ENCODE measurements at regions not wholly inside any gene's neighbourhood (a gene's known extent, or its start where the extent isn't known, plus 50 kb on each side); places are given as distances from the start of the nearest gene placed in this dataset.
A peak's percentile ranks its signal among the peaks of the same experiment; 100 is the strongest.

DNA sequence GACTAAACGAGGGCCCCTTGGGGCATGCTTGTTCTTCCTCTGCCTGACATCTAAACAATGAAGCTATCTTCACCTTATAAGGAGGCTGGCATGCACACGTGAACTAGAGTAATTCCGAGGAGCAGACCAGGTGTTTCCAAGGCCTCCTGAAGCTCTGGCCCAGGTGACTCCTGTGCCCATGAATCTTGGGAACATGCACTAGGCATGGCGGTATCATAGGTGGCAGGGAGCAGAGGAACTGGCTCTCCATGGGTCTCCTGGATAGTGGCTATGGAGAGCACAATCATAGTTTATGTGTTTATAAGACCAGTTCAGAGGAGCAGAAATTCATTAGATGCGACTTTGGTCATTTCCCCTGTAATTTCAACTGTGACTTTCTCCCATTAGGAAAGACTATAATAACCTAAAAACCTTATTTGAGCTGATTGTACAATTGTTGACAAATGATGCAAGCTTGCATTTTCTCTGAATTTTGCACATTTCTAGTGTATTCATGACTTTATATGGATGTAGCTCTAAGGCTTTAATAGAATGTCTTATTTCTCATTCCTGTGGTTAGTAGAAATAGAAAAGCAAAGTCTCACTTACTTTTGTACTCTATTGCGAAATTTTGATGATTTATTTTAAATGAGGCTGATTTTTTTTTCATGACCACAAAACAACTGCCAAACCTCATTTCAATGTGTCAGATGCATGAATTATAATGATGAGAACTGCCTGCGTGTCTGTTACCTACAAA is 135.3 kb upstream of the RPS23 start:
- no peak for DNase-seq (ENCODE audit: extremely low read depth in 1 of 11, low read depth in 9 of 11, low spot score in 4 of 11)

DNA sequence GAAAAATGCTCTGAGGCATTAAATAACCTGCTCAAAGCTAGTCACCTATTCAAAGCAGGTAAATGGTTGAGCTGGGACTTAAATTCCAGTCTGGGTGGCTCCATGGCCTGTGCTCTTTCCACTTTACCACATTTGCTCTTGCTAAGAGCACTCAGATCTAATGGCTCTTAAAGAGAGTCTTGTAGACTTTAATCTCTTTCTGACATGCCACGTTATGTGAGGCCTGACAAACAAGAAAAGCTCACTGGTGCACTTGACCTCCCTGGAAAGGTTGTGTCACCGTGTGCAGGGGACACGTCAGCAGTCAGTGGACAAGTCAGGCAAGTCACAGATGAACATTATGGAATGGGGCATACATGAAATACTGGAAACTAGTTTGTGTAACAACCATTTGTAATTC is 129.9 kb upstream of the RPS23 start:
- no peak for DNase-seq (ENCODE audit: extremely low read depth in 1 of 11, low read depth in 9 of 11, low spot score in 4 of 11)

DNA sequence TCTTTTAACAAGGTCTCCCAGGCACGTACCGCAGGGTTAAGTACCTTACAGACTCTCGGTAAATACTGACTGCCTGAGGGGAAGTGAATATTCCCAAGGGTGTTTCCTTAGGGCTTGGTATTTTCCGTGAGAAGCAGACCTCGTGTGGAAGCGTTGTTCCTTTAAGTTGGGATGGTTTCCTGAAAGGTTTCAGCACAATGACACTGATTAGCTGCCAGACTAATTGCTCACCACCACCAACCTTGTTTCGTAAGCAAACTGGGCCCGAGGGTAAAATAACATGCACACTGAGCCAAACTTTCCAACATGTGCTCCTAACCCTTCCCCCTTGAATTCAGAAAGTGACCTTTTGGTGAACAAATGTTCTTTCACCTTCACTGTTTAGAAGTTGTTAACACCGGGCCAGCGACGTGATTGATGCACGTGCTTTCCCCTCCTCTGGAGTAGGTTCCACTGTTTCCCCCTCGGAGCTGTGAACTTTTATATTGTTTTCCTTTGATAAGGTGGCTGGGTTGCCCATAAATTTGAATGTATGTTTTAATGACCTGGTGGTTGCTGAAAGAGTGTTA is 128.1 kb upstream of the RPS23 start:
- peak in 5 of 11 donors; percentile 49 to 65 (median 56) for DNase-seq (ENCODE audit: extremely low read depth in 1 of 11, low read depth in 9 of 11, low spot score in 4 of 11)

DNA sequence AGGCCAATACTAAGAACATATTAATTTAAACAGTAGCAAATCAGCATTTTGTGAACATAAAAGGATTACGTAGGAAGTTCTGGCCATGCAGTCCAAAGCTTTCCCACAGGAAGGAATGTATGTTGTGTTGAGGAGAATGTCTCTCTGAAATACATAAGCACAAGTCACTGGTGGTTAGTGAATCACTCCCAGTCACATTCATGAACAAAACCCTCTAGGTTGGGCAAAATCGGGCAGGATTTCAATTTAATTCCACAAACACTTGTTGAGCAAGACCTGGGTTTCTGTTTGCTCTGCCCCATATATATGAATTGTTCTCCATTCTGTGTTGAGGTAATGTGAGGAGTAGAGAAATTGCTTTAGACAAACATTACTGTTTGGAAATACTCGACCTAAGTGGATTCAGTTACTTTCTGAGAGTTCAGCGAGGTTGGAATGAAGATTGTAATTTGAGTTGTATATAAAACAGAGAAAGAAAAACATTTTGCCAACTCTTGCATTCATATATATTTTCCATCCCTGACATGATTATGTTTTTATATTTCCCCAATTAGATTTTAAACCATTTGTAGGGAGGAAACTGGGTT is 127.6 kb upstream of the RPS23 start:
- no peak for DNase-seq (ENCODE audit: extremely low read depth in 1 of 11, low read depth in 9 of 11, low spot score in 4 of 11)

DNA sequence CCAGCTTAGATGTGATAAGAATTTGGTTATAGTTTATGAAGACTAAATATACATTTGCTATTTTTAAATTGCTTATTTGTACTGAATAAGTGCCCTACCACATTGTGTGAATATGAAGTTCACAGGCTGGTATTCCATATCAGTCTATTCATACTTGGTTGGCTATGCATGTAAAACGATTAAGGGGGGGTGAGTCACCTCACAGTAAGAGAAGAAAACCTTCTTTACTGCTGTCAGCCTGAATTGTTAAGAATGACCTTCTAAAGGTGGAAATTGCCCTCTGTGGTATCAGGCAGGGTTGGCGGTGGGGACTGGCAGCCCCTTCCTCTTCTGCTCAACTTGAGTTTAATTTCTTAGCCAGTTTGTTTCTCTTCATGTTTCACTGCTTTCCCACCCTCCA is 127.0 kb upstream of the RPS23 start:
- DNase-seq (ENCODE audit: extremely low read depth in 1 of 11, low read depth in 9 of 11, low spot score in 4 of 11) = no peak

DNA sequence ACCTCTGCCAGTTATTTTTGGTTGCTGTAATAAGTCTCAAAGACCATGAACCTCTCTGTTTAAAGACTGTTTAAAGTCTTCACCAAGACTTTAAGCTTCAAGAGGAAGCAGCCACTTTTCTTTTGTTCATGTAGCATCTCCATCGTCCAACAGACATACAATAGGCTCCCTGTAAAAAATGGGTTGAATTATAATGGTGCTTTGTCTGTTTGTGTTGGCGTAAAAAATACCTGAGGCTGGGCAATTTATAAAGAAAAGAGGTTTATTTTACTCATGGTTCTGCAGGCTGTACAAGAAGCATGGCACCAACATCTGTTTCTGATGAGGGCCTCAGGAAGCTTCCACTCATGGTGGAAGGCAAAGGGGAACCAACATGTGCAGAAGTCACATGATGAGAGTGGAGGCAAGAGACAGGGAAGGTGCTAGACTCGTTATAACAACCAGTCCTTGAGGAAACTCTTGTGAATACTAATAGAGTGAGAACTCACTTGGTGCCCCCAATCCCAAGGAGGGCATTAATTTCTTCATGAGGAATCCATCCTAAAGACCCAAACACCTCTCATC is 126.3 kb upstream of the RPS23 start:
- DNase-seq (ENCODE audit: extremely low read depth in 1 of 11, low read depth in 9 of 11, low spot score in 4 of 11) = no peak

DNA sequence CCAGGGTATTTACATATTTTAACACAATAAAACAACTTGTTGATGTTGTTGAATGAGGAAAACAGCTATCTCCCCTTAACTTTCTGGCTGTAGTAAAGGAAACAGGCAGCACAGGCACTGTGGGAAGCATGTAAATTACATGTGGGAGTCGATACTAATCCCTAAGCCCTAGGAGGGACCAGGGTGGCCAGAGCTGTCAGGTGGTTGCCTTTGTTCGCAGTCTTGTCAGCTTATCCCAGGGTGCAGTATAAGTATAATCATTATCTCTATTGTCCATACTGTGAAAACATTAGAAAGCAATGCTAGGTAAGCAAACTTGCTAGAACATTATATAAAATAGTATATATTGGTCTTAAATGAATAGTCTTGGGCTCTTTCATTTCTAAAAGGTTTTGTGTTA is 125.6 kb upstream of the RPS23 start:
- no peak for DNase-seq (ENCODE audit: extremely low read depth in 1 of 11, low read depth in 9 of 11, low spot score in 4 of 11)

DNA sequence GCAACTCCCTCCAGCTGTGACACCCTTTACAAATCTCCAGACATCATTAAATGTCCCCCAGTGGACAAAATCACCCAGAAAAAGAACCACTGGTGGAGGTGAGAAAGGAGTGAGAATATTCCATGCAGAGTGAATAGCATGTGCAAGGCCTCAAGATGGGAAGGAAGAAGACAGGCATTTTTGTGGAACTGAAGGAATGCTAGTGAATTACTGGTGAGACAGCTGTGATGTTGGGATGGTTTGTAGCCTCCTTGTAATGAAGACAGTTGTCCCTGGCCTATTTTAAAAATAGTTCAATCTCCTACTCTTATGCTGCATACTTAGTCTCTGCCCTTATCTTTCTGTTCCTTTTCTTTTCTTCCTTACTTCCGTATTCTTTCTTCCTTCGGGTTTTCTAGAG is 124.9 kb upstream of the RPS23 start:
- DNase-seq (ENCODE audit: extremely low read depth in 1 of 11, low read depth in 9 of 11, low spot score in 4 of 11) = no peak

DNA sequence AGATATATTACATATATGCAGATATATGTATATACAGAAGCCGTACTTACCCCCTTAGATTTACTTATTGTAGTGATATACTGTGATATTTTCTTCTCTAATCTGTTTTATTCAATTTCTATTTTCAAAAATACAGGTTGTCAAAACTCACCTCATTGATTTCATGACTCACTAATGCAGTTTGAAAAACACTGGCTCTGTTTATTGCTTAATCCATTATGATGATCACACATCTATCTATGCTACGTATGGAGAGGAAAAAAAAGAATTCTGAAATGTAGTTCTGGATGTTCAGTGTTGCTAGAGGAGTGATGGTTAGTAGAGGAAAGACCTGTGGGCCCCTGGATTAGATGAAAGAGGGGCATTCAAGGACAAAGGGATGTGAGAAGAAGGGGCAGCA is 121.0 kb upstream of the RPS23 start:
- DNase-seq (ENCODE audit: extremely low read depth in 1 of 11, low read depth in 9 of 11, low spot score in 4 of 11) = no peak

DNA sequence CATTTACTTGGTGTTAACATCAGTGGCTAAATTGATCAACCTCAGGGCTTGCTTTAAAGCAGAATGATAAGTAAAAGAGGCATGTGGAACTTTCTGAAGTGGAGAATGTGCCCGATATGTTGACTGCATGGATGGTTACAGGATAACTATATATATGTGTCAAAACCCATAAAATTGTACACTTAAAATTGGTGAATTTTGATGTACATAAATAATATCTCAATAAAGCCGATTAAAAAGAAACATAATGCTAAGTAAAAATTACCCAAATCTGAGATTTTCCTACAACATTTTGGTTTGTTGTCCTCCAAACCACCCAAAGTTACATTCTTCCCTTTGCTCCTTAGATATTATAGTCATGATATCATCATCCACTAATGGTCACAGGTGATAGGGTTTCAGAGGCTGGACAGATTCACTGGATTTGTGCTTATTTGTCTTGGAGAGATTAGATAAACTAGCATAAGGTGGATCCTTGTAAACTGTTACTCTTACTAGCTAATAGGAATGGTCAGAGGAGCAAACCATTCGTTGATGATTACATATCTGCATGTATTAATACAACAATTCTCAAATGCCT is 119.7 kb upstream of the RPS23 start:
- no peak for DNase-seq (ENCODE audit: extremely low read depth in 1 of 11, low read depth in 9 of 11, low spot score in 4 of 11)

DNA sequence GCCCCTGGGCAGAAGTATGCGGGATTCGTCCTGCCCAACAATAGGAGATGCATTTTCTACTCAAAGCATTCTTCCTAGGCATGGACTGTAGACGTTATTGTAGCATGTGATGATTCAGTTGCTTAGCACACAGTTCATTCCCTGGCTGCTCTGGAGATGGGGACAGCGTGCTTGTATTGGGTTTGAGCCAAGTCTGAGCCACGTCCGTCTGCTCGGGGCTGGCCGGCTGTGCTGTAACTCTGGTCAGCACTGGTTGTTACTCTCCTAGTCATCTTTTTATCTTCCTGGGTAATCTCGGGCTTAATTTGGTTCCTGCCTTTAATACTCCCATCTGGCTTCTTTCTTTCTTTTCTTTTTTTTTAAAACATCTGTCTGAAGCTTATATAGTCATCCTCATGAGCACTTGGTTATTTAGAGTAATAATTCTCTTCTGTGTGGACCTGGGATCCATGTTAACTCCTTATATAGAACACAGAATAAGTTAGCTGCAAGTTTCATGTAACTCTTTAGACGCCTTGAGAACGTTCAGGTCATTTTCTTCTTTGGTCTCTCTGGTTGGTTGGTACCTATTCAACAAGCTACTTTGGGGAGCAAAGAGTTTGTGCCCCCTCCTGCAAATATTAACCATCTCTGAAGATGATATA is 118.8 kb upstream of the RPS23 start:
- peak in 9 of 11 donors; percentile 63 to 90 (median 79) for DNase-seq (ENCODE audit: extremely low read depth in 1 of 11, low read depth in 9 of 11, low spot score in 4 of 11)

DNA sequence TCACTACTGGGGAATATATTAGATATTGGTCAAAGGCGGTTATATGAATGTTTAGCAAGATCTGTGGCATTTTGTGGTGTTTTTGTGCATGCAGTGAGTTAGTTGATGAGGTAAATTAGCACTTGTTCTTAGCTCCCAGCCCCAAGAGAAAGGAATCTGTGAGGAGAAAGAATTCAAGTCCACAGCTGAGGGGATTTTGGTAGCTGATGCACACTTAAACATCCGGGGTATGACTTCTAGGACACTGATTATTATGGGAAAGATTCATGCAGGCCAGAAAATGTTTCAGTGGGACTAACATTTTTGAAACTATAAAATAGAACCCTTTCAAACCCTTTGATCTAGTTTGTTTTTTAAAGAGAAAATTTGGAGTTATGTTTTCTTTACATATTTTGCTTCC is 118.2 kb upstream of the RPS23 start:
- DNase-seq (ENCODE audit: extremely low read depth in 1 of 11, low read depth in 9 of 11, low spot score in 4 of 11) = no peak

DNA sequence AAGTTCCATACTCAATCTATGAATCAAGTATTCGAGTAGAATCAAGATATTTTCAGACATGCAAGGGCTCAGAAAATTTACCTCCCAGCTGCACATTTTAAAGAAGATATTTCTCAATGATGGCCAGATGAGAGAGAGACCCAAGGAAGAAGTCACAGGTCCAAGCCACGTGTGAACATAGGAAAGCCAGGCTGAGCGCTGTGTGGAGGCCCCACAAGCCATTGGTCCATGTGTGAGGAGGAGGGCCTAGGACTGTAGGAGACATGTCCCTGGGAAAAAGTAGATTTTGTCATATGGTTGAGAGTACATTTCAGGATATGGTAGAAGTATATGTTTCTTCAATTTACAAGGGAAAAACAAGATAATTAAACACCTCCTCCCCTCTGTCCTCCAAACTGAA is 115.8 kb upstream of the RPS23 start:
- DNase-seq (ENCODE audit: extremely low read depth in 1 of 11, low read depth in 9 of 11, low spot score in 4 of 11) = no peak

DNA sequence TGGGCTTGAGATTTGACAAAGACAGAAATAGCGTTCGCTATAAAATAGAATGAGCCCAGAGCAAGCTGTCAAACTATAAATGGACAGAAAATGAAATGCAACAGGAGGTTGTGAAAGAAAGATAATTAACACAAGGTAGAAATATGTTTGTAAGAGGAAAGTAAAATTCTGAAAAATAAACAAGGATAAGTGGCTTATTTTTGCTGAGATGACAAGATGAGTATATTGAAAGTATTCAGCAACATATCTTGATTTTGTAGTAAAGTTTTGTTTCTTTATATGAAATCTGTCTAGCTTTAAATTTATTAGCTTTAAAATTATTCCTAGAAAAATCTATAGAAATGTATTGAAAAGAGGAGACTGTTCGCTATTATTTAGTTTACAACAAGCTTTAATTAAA is 111.9 kb upstream of the RPS23 start:
- DNase-seq (ENCODE audit: extremely low read depth in 1 of 11, low read depth in 9 of 11, low spot score in 4 of 11) = no peak

DNA sequence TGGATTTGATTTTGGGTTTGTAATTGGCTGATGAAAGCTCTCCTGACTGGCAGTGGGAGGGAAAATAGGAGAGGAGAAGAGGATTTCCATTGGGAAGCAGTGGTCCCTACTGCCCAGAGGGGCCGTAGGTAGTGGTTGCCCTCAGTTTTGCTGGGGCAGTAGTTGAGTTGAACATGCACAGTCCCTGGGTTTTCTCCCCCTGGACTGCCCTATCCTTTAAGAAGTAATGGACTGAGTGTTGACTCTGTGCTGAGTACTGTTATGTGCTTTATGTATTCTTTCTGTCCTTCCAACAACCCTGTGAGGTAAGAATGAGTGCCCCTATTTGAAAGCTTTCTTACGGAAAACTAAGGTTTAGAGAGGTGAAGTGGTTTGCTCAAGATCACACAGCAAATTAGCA is 111.2 kb upstream of the RPS23 start:
- DNase-seq (ENCODE audit: extremely low read depth in 1 of 11, low read depth in 9 of 11, low spot score in 4 of 11) = no peak

DNA sequence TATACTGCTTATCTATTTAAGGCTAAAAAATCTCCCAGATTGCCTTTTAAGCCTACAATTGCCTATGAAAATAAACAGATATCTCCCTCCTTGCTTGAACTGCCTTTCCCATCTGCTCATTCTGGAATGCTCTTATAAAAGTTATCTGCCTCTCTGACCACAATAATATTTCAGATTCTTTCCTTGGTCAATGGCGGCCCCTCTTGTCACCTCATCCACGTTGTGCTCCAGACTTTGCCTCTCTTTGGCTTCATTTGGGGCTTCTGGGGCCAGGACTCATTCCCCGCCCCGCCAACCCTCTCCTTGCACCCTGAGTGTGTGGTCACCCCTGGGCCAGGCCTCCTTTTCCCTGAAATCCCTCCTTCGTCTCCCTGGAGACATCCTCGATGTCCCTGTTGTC is 110.0 kb upstream of the RPS23 start:
- no peak for DNase-seq (ENCODE audit: extremely low read depth in 1 of 11, low read depth in 9 of 11, low spot score in 4 of 11)

DNA sequence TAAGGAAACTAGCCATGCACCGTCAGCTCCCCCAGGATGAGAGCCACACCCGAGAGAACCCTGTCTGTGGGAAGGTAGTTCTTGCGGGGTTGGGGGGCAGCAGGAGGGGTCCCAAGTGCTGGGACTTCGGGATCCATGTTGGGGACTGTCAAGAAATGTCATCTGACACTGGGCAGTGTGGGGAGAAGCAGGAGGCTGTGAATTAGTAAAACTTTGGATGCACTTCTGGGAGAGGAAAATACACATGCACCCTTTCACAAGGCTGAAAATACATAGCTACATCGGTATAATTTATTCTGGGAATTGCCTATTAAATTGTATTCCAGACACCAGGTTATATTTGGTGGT is 109.6 kb upstream of the RPS23 start:
- no peak for DNase-seq (ENCODE audit: extremely low read depth in 1 of 11, low read depth in 9 of 11, low spot score in 4 of 11)

DNA sequence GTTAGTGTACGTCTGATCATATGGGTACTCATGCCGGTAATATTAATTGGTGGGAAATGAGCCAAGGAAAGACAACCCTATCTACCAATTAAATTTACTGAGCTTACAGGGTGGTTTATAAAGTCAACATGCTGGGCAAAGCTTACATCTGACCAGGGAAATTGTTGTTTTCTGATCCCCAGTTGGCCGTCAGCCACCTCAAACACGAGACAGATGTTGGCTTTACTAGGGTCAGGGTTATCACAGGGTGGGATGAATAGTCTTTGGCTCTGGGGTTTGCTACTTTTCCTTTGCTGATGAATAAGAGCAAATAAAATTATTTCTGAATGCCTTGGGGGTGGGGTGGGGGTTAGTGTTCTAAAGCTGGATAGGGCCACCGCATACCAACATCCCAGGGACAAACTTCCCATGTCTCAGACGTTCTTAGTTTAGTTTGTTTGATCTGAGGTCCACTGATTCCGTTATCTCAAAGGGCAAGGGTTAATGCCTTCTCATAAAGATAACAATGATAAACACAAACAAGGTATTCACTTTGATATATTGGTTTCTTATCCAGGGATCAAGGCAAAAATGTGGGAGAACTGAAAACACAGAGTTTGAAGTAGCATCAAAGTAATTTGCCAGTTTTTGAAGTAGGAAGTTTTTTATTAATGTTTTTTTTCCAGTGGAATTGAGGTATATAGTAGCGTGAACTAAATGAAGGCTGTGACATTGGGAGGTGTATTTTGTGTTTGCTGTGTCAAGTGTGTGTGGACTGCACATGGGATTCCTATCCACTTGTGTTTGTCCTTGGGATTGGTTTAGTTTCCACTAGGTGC is 109.1 kb upstream of the RPS23 start:
- no peak for DNase-seq (ENCODE audit: extremely low read depth in 1 of 11, low read depth in 9 of 11, low spot score in 4 of 11)

DNA sequence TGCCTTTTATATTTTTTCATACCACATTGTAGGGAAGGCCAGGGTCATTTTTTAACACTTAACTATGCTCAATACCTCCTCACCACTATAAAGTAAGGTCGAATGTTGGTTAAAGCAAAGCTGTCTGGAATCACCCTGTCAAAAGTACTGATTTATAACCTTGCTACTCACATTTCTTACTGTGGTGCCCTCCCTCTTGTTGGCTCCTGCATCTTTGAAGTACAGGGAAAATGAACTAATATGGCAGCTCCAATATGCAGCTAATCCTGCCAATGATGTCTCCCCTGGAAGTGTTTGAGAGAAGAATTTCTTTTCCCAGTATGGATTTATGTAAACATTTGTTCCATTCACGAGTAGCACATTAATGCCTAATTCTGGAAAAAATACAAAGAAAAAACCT is 108.4 kb upstream of the RPS23 start:
- DNase-seq (ENCODE audit: extremely low read depth in 1 of 11, low read depth in 9 of 11, low spot score in 4 of 11) = no peak
